Medulla oblongata (tissue), 1 donor: ENCODE measurements at regions not wholly inside any gene's neighbourhood (a gene's known extent, or its start where the extent isn't known, plus 50 kb on each side); places are given as distances from the start of the nearest gene placed in this dataset.
A peak's percentile ranks its signal among the peaks of the same experiment; 100 is the strongest.

Source experiments
- DNase-seq: peaks from one replicate; pipeline ENCODE4 v3.0.0-alpha.2; 2015; ENCODE audit errors: extremely low spot score

- DNase-seq: peak; percentile 37
Observed at GRCh38 chr5:125725691-125726090, 697.5 kb upstream of the GRAMD2B start.

GRCh38 chr5:125743939-125744338 lies 679.3 kb upstream of the GRAMD2B start:
- DNase-seq: no peak

GRCh38 chr5:125746917-125747316 lies 676.3 kb upstream of the GRAMD2B start:
- no peak for DNase-seq

GRCh38 chr5:125750147-125750860 lies 672.9 kb upstream of the GRAMD2B start:
- DNase-seq: no peak

- no peak for DNase-seq
Observed at GRCh38 chr5:125750861-125751186, 672.4 kb upstream of the GRAMD2B start.

- DNase-seq: no peak
Observed at GRCh38 chr5:125756456-125756855, 666.8 kb upstream of the GRAMD2B start.

- no peak for DNase-seq
Observed at GRCh38 chr5:125766706-125767105, 656.5 kb upstream of the GRAMD2B start.

GRCh38 chr5:125775896-125776295 lies 647.3 kb upstream of the GRAMD2B start:
- DNase-seq: no peak

GRCh38 chr5:125776656-125777139 lies 646.5 kb upstream of the GRAMD2B start:
- no peak for DNase-seq

GRCh38 chr5:125778791-125779190 lies 644.4 kb upstream of the GRAMD2B start:
- DNase-seq: peak; percentile 2

GRCh38 chr5:125785407-125785806 lies 637.8 kb upstream of the GRAMD2B start:
- no peak for DNase-seq

- DNase-seq: no peak
Observed at GRCh38 chr5:125786021-125786420, 637.2 kb upstream of the GRAMD2B start.

GRCh38 chr5:125793470-125793869 lies 629.7 kb upstream of the GRAMD2B start:
- no peak for DNase-seq

- no peak for DNase-seq
Observed at GRCh38 chr5:125794922-125795321, 628.3 kb upstream of the GRAMD2B start.

GRCh38 chr5:125798307-125798706 lies 624.9 kb upstream of the GRAMD2B start:
- no peak for DNase-seq

- peak; percentile 66 for DNase-seq
Observed at GRCh38 chr5:125812651-125813050, 610.6 kb upstream of the GRAMD2B start.

- no peak for DNase-seq
Observed at GRCh38 chr5:125813221-125813974, 609.8 kb upstream of the GRAMD2B start.

GRCh38 chr5:125814119-125814518 lies 609.1 kb upstream of the GRAMD2B start:
- DNase-seq: no peak

GRCh38 chr5:125823572-125823971 lies 599.6 kb upstream of the GRAMD2B start:
- no peak for DNase-seq

- DNase-seq: no peak
Observed at GRCh38 chr5:125826214-125826613, 597.0 kb upstream of the GRAMD2B start.

GRCh38 chr5:125829349-125829748 lies 593.9 kb upstream of the GRAMD2B start:
- no peak for DNase-seq

GRCh38 chr5:125833398-125833797 lies 589.8 kb upstream of the GRAMD2B start:
- DNase-seq: no peak

GRCh38 chr5:125834438-125835115 lies 588.6 kb upstream of the GRAMD2B start:
- no peak for DNase-seq
